Right renal pelvis (tissue), 4 donors: ENCODE measurements at regions not wholly inside any gene's neighbourhood (a gene's known extent, or its start where the extent isn't known, plus 50 kb on each side); places are given as distances from the start of the nearest gene placed in this dataset.

Experiments
- DNase-seq, 4 donors: peaks; one replicate each; pipeline ENCODE4 v3.0.0-alpha.2; 2013; ENCODE audit warnings: low read depth in 4 of 4, low spot score in 3 of 4, missing footprints in 1 of 4

- no peak for DNase-seq
These were observed 55.5 kb downstream of the GSPT2 start for GRCh38 chrX:51798701-51799100.

DNA sequence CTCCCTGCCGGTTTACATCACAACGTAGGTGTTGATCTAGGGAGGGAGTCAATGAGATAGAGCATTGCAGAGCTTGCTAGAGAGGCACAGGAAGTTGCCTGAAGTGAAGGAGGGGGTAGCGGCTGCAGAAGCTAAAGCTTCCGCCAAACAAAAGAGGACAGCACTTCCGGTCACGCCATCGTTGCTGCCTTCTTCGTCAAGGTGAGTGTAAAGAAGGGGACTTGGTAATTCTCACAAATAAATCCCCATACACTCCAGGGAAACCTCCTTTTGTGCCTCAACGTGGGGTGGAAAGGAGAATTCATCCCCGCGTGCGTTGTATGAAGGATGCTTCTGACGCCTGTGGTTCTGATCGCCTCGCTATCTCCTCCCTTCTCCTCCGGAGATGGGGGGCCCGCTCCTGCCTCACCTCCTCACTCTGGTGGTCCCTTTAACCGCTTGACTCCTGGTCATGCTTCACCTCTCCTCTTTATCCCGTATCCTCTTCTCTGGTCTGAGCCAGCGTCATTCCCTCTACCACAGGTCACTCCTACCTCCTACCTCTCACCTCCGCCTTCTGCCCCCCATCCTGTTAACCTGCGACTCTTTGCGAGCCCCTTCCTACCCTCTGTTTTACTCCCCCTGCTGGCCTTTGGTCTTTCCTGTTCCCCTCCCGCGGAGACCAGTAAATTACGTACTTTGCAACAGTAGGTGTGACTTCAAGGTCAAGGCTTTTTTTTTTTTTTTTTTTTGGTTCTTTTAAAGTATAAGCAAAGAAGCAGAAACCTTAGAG lies 59.9 kb downstream of the GSPT2 start:
- peak; percentile 20 to 33 (median 26) for DNase-seq

- no peak for DNase-seq
These were observed 60.6 kb downstream of the GSPT2 start for GRCh38 chrX:51803833-51804232.

DNA sequence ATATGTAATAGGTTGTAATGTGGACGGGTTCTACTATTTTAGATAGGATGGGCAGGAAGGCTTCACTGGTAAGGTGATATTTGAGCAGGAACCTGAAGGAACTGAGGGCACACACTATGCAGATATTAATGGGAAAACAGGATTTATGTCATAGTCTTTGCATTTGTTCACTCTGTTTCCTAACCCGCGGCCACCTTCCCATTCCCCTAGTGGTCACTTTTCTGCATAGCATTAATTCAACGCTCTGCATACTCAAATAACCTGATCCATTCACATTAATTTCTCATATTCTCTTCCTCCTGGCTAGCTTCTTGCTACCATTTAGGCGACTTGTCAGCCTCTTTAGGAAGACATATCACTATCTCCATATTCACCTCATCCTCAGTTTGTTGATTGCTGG lies 61.5 kb downstream of the GSPT2 start:
- no peak for DNase-seq

GRCh38 chrX:51813886-51814460 lies 70.7 kb downstream of the GSPT2 start:
- DNase-seq: no peak

DNA sequence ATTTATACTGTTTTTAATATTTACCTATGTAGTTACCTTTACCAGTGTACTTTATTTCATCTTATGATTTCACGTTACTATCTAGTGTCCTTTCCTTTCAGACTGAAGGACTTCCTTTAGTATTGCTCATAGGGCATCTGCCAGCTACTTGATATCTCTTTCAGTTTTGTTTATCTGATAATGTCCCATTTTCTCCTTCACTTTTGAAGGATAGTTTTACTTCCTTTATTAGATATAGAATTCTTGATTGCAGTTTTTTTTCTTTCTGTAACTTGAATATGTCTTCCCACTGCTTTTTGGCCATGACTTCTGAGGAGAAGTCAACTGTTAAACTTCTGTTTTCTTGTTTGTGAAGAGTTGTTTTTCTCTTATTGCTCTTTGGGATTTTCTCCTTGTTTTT lies 69.4 kb upstream of the MAGED1 start:
- DNase-seq: no peak

GRCh38 chrX:51825436-51825835 lies 68.0 kb upstream of the MAGED1 start:
- no peak for DNase-seq

- DNase-seq: no peak
These were observed 59.3 kb upstream of the MAGED1 start for GRCh38 chrX:51834076-51834475.

DNA sequence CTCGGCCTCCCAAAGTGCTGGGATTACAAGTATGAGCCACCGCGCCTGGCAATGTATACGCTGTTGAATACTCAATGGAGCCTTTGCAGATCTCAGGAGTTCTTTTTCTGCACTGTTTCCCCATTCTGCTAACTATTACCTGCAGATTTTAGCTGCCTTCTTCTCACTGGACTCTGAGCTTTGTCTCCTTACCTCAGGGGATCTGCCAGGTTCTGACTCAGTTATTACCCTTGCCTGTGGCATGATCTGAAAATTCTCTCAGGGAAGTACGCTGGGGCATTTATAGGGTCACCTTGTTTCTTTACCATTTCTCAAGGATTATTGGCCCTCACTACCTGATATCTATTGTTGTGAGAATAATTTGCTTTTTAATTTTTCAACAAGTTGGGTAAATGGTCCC lies 56.6 kb upstream of the MAGED1 start:
- DNase-seq: no peak

- no peak for DNase-seq
These were observed 56.0 kb upstream of the MAGED1 start for GRCh38 chrX:51837451-51837850.

DNA sequence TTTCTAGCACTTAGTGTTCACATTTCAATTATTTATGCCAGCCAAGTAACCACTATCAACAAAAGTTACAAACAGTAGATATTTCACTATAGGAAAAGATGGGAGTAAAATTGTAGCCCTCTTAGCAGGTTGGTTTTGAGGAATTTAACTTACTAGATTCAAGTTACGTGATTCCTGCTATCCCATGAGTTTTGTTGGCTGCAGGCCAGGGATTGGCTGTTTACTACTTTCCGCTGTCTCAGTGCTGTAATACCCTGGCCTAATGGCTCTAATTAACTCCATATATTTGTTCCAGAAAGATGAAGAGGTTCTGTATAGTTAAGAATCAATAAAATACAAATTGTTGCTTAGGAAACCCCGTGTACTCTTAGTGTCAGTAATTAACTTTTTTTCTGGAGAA lies 55.5 kb upstream of the MAGED1 start:
- DNase-seq: peak in 3 of 4 donors; percentile 12 to 28 (median 25)
